ENCODE measurements at regions not wholly inside any gene's neighbourhood (a gene's known extent, or its start where the extent isn't known, plus 50 kb on each side); places are given as distances from the start of the nearest gene placed in this dataset.

DNA sequence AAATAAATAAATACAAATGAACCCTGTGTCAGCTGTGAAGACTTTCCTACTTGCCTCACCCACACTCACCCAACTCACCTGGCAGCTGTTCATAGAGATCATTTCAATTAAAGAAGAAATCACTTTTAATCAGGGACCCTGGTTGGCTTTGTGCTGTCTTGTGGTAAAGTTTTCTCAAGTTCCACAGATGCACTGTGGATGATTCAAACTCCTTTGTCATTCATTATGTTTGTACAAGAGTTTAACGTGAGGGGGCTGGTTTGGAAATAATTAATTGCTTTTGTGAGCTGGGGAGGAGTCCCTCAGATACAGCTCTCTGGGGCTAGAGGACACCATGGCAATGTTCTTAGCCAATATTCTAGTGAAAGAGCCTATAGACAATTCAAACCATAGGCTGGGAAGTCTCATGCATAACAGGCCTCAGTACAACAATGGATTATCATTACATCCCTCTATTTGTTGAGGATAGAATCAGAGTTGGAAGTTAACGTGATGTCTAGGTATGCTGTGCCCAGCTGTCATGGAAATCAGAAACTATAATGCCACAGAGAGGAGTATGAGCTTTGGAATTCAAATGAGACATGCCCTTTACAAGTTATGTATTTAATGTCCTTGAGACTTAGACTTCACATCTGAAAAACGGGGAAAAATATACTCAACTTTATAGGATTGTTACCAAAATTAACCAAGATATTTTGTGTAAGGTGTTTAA lies 698.5 kb downstream of the KCNA4 start:
- Histone ChIP-seq H3K36me3 (ENCODE audit: control insufficient read depth, insufficient read depth, low read length) (no peaks in the 10 kb centered on the region), H3K9me3 (ENCODE audit: control insufficient read depth, insufficient read depth, low read length) (no peaks in the 10 kb centered on the region), H3K27me3 (ENCODE audit: control insufficient read depth, insufficient read depth, low read length) (no peaks in the 10 kb centered on the region), H3K9ac (ENCODE audit: low read depth, low read length) (no peak overlapping the region), H3K4me1 (ENCODE audit: control insufficient read depth, insufficient read depth, low read length) (no peaks in the 10 kb centered on the region), H3K4me3 (ENCODE audit: low read depth, low read length) (no peak overlapping the region)

DNA sequence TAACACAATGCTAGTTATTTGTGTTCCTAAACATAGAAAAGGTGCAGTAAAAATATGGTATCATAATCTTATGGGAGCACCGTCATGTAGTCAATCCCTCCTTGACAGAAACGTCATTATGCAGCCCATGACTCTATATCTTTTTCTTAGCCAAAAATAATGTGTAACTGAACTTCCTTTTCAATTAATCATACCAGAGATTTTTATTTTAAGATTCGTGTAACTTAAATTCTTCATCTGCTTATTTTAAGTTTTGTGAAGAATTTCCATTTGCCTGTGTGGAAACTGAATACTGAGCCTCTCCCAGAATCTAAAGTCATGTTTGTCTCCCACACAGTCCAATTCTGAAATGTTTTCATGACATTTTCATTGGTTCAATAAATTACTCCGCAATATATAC lies 699.1 kb downstream of the KCNA4 start:
- Histone ChIP-seq H3K27me3 (ENCODE audit: control insufficient read depth, insufficient read depth, low read length) (no peaks in the 10 kb centered on the region), H3K9ac (ENCODE audit: low read depth, low read length) (no peak overlapping the region), H3K36me3 (ENCODE audit: control insufficient read depth, insufficient read depth, low read length) (no peaks in the 10 kb centered on the region), H3K4me3 (ENCODE audit: low read depth, low read length) (no peak overlapping the region), H3K4me1 (ENCODE audit: control insufficient read depth, insufficient read depth, low read length) (no peaks in the 10 kb centered on the region), H3K9me3 (ENCODE audit: control insufficient read depth, insufficient read depth, low read length) (no peaks in the 10 kb centered on the region)

GRCh38 chr11:29315275-29315674 lies 701.6 kb downstream of the KCNA4 start:
- Histone ChIP-seq H3K27me3 (ENCODE audit: control insufficient read depth, insufficient read depth, low read length) (no peaks in the 10 kb centered on the region), H3K4me3 (ENCODE audit: low read depth, low read length) (no peak overlapping the region), H3K9me3 (ENCODE audit: control insufficient read depth, insufficient read depth, low read length) (no peaks in the 10 kb centered on the region), H3K36me3 (ENCODE audit: control insufficient read depth, insufficient read depth, low read length) (no peaks in the 10 kb centered on the region), H3K9ac (ENCODE audit: low read depth, low read length) (no peak overlapping the region), H3K4me1 (ENCODE audit: control insufficient read depth, insufficient read depth, low read length) (no peaks in the 10 kb centered on the region)

- H3K9ac ChIP-seq (ENCODE audit: low read depth, low read length): no peak overlapping the region
- no peak overlapping the region for H3K4me3 ChIP-seq (ENCODE audit: low read depth, low read length)
- no peaks in the 10 kb centered on the region for H3K9me3 ChIP-seq (ENCODE audit: control insufficient read depth, insufficient read depth, low read length)
- H3K4me1 ChIP-seq (ENCODE audit: control insufficient read depth, insufficient read depth, low read length): no peaks in the 10 kb centered on the region
- H3K27me3 ChIP-seq (ENCODE audit: control insufficient read depth, insufficient read depth, low read length): no peaks in the 10 kb centered on the region
- no peaks in the 10 kb centered on the region for H3K36me3 ChIP-seq (ENCODE audit: control insufficient read depth, insufficient read depth, low read length)
Measured at GRCh38 chr11:29314211-29314610, 702.6 kb downstream of the KCNA4 start.

- Histone ChIP-seq H3K27me3 (ENCODE audit: control insufficient read depth, insufficient read depth, low read length) (no peaks in the 10 kb centered on the region), H3K4me3 (ENCODE audit: low read depth, low read length) (no peak overlapping the region), H3K4me1 (ENCODE audit: control insufficient read depth, insufficient read depth, low read length) (no peaks in the 10 kb centered on the region), H3K9me3 (ENCODE audit: control insufficient read depth, insufficient read depth, low read length) (no peaks in the 10 kb centered on the region), H3K9ac (ENCODE audit: low read depth, low read length) (no peak overlapping the region), H3K36me3 (ENCODE audit: control insufficient read depth, insufficient read depth, low read length) (no peaks in the 10 kb centered on the region)
Measured at GRCh38 chr11:29312812-29313211, 704.0 kb downstream of the KCNA4 start.

GRCh38 chr11:29310725-29311342 lies 706.0 kb downstream of the KCNA4 start:
- no peaks in the 10 kb centered on the region for H3K4me1 ChIP-seq (ENCODE audit: control insufficient read depth, insufficient read depth, low read length)
- no peaks in the 10 kb centered on the region for H3K27me3 ChIP-seq (ENCODE audit: control insufficient read depth, insufficient read depth, low read length)
- no peak overlapping the region for H3K9ac ChIP-seq (ENCODE audit: low read depth, low read length)

DNA sequence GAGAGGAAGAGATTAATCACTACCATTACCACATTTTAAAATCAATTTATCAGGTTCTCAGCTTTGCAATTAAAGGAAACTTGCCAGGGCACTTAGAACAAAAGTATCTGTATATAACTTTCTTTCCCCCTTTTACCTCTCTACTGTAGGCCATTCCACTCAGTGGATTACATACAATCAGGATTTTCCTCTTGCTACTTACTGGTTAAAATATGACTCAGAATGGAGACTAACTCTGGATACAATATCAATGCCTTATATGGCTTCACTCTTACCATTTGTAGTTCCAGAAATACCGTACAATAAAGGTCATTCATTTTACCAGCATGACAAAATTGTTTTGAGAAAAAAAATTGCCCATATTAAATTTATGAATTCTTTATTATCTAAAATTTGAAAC lies 706.8 kb downstream of the KCNA4 start:
- Histone ChIP-seq H3K9me3 (ENCODE audit: control insufficient read depth, insufficient read depth, low read length) (no peaks in the 10 kb centered on the region), H3K9ac (ENCODE audit: low read depth, low read length) (no peak overlapping the region), H3K4me3 (ENCODE audit: low read depth, low read length) (no peak overlapping the region), H3K36me3 (ENCODE audit: control insufficient read depth, insufficient read depth, low read length) (no peaks in the 10 kb centered on the region), H3K27me3 (ENCODE audit: control insufficient read depth, insufficient read depth, low read length) (no peaks in the 10 kb centered on the region), H3K4me1 (ENCODE audit: control insufficient read depth, insufficient read depth, low read length) (no peaks in the 10 kb centered on the region)

More at GRCh38 chr11:29310725-29311342, 706.0 kb downstream of the KCNA4 start:
- Histone ChIP-seq H3K36me3 (ENCODE audit: control insufficient read depth, insufficient read depth, low read length) (no peaks in the 10 kb centered on the region), H3K4me3 (ENCODE audit: low read depth, low read length) (no peak overlapping the region), H3K9me3 (ENCODE audit: control insufficient read depth, insufficient read depth, low read length) (no peaks in the 10 kb centered on the region)

- no peak overlapping the region for H3K4me3 ChIP-seq (ENCODE audit: low read depth, low read length)
- H3K9ac ChIP-seq (ENCODE audit: low read depth, low read length): no peak overlapping the region
- no peaks in the 10 kb centered on the region for H3K4me1 ChIP-seq (ENCODE audit: control insufficient read depth, insufficient read depth, low read length)
- H3K36me3 ChIP-seq (ENCODE audit: control insufficient read depth, insufficient read depth, low read length): no peaks in the 10 kb centered on the region
- no peaks in the 10 kb centered on the region for H3K9me3 ChIP-seq (ENCODE audit: control insufficient read depth, insufficient read depth, low read length)
- H3K27me3 ChIP-seq (ENCODE audit: control insufficient read depth, insufficient read depth, low read length): no peaks in the 10 kb centered on the region
Measured at GRCh38 chr11:29306527-29306926, 710.3 kb downstream of the KCNA4 start.

- Histone ChIP-seq H3K4me3 (ENCODE audit: low read depth, low read length) (no peak overlapping the region), H3K9ac (ENCODE audit: low read depth, low read length) (no peak overlapping the region), H3K27me3 (ENCODE audit: control insufficient read depth, insufficient read depth, low read length) (no peaks in the 10 kb centered on the region)
Measured at GRCh38 chr11:29305456-29306232, 711.2 kb downstream of the KCNA4 start.

DNA sequence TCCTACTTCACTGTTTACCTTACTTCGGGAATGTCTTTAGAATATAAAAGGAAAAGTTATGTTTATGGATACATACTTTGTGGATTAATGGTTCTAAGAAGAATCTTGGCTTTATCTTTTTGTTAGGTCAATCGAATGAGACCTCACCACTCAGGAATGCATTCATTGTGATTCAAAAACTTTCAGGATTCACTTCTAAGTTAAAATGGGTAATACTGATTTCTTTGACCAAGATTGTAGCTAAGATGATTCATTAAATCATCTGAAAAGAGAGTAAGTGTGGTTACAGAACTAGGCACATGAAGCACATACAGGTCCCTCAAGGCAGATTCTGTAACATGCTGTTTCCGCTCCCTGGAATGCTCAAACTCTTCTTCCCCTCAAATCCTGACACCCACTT lies 716.4 kb downstream of the KCNA4 start:
- H3K27me3 ChIP-seq (ENCODE audit: control insufficient read depth, insufficient read depth, low read length): no peaks in the 10 kb centered on the region
- no peaks in the 10 kb centered on the region for H3K4me1 ChIP-seq (ENCODE audit: control insufficient read depth, insufficient read depth, low read length)
- H3K36me3 ChIP-seq (ENCODE audit: control insufficient read depth, insufficient read depth, low read length): no peaks in the 10 kb centered on the region
- no peak overlapping the region for H3K9ac ChIP-seq (ENCODE audit: low read depth, low read length)
- no peaks in the 10 kb centered on the region for H3K9me3 ChIP-seq (ENCODE audit: control insufficient read depth, insufficient read depth, low read length)
- no peak overlapping the region for H3K4me3 ChIP-seq (ENCODE audit: low read depth, low read length)

More at GRCh38 chr11:29305456-29306232, 711.2 kb downstream of the KCNA4 start:
- Histone ChIP-seq H3K4me1 (ENCODE audit: control insufficient read depth, insufficient read depth, low read length) (no peaks in the 10 kb centered on the region), H3K36me3 (ENCODE audit: control insufficient read depth, insufficient read depth, low read length) (no peaks in the 10 kb centered on the region), H3K9me3 (ENCODE audit: control insufficient read depth, insufficient read depth, low read length) (no peaks in the 10 kb centered on the region)

DNA sequence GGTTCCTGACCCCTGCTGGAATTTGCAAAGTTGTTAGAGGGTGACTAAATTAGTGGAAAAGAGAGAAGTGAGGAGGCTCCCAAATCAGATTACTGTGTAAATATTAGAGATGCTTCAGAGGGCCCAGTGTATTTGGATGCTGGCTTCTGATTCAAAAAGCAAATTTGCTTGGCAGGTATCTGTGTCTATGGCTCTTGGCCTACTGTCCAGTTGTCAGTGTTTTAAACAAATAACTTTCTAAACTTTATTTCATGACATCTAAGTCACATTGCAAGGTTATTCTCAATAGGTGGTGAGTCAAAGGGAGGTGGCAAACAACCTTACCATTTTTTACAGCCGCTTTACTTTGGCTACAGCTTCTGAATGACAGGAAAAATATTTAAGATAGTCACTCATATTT lies 720.1 kb downstream of the KCNA4 start:
- no peaks in the 10 kb centered on the region for H3K27me3 ChIP-seq (ENCODE audit: control insufficient read depth, insufficient read depth, low read length)
- H3K36me3 ChIP-seq (ENCODE audit: control insufficient read depth, insufficient read depth, low read length): no peaks in the 10 kb centered on the region
- no peak overlapping the region for H3K4me3 ChIP-seq (ENCODE audit: low read depth, low read length)
- H3K9ac ChIP-seq (ENCODE audit: low read depth, low read length): no peak overlapping the region
- no peaks in the 10 kb centered on the region for H3K9me3 ChIP-seq (ENCODE audit: control insufficient read depth, insufficient read depth, low read length)
- H3K4me1 ChIP-seq (ENCODE audit: control insufficient read depth, insufficient read depth, low read length): no peaks in the 10 kb centered on the region

DNA sequence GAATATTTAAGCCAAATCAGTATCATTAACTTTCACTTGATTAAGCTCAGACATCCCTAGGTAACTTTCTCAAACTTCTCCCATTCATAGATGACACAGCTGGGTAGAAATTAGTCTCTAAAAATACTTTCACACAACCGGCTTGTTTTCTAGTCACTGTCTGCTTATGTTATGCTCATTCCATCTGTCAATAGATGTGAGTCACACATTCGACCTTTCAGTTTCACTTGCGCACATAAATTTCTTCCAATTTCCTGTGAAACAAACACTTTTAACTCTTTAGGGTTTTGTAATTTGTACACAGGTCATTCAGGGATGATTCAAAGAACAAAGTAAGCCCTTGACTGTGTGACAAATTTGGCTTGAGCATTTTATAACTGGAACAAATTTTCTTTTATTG lies 723.0 kb downstream of the KCNA4 start:
- Histone ChIP-seq H3K27me3 (ENCODE audit: control insufficient read depth, insufficient read depth, low read length) (no peaks in the 10 kb centered on the region), H3K9ac (ENCODE audit: low read depth, low read length) (no peak overlapping the region), H3K9me3 (ENCODE audit: control insufficient read depth, insufficient read depth, low read length) (no peaks in the 10 kb centered on the region), H3K36me3 (ENCODE audit: control insufficient read depth, insufficient read depth, low read length) (no peaks in the 10 kb centered on the region), H3K4me3 (ENCODE audit: low read depth, low read length) (no peak overlapping the region), H3K4me1 (ENCODE audit: control insufficient read depth, insufficient read depth, low read length) (no peaks in the 10 kb centered on the region)

Measured in iPS-15b (cell line).